ENCODE measurements at regions not wholly inside any gene's neighbourhood (a gene's known extent, or its start where the extent isn't known, plus 50 kb on each side); places are given as distances from the start of the nearest gene placed in this dataset.

- DNase-seq (ENCODE audit: low spot score): no peak
- Histone ChIP-seq H3K27ac (ENCODE audit: low read depth, low read length, poor library complexity, severe bottlenecking) (no peak overlapping the region), H3K36me3 (ENCODE audit: insufficient read depth, low read length, poor library complexity, severe bottlenecking) (no peaks in the 10 kb centered on the region), H3K4me3 (ENCODE audit: low read depth, low read length, poor library complexity, severe bottlenecking) (no peak overlapping the region), H3K4me1 (ENCODE audit: insufficient read depth, low read length, poor library complexity, severe bottlenecking) (no peaks in the 10 kb centered on the region), H3K9me3 (ENCODE audit: low read depth, low read length, poor library complexity, severe bottlenecking) (no peaks in the 10 kb centered on the region), H3K27me3 (replicated peaks; ENCODE audit: insufficient read depth, low read depth, low read length, poor library complexity) (no peaks in the 10 kb centered on the region)
- TF ChIP-seq CTCF (conservative IDR thresholded peaks at IDR 0.05; ENCODE audit: low read depth, low read length) (no peak), EZH2 (IDR thresholded peaks at IDR 0.05; ENCODE audit: borderline replicate concordance, low read depth, low read length, poor library complexity, severe bottlenecking) (no peak)
- ChIA-PET CTCF (no interaction called here), POLR2A (ENCODE audit: low non-redundant PET) (no interaction called here)
- no TSS peak for BruUV-seq (replicated peaks)
- intact Hi-C loops (cut with micrococcal nuclease; ENCODE audit: unreplicated experiment): no loop called here
Observed at GRCh38 chr2:19743641-19744040, 158.1 kb downstream of the TTC32 start.

GRCh38 chr2:19742872-19743271, 158.9 kb downstream of the TTC32 start:
- Histone ChIP-seq H3K9me3 (ENCODE audit: low read depth, low read length, poor library complexity, severe bottlenecking) (no peaks in the 10 kb centered on the region), H3K4me1 (ENCODE audit: insufficient read depth, low read length, poor library complexity, severe bottlenecking) (no peaks in the 10 kb centered on the region), H3K4me3 (ENCODE audit: low read depth, low read length, poor library complexity, severe bottlenecking) (no peak overlapping the region), H3K36me3 (ENCODE audit: insufficient read depth, low read length, poor library complexity, severe bottlenecking) (no peaks in the 10 kb centered on the region), H3K27ac (ENCODE audit: low read depth, low read length, poor library complexity, severe bottlenecking) (no peak overlapping the region), H3K27me3 (replicated peaks; ENCODE audit: insufficient read depth, low read depth, low read length, poor library complexity) (no peaks in the 10 kb centered on the region)
- DNase-seq (ENCODE audit: low spot score): no peak
- ChIA-PET POLR2A (ENCODE audit: low non-redundant PET) (no interaction called here), CTCF (no interaction called here)
- intact Hi-C loops (cut with micrococcal nuclease; ENCODE audit: unreplicated experiment): no loop called here
- TF ChIP-seq CTCF (conservative IDR thresholded peaks at IDR 0.05; ENCODE audit: low read depth, low read length): no peak
- no peak for TF ChIP-seq EZH2 (IDR thresholded peaks at IDR 0.05; ENCODE audit: borderline replicate concordance, low read depth, low read length, poor library complexity, severe bottlenecking)
- no TSS peak for BruUV-seq (replicated peaks)

- no peak overlapping the region for H3K4me3 ChIP-seq (ENCODE audit: low read depth, low read length, poor library complexity, severe bottlenecking)
- no peak overlapping the region for H3K27ac ChIP-seq (ENCODE audit: low read depth, low read length, poor library complexity, severe bottlenecking)
- H3K4me1 ChIP-seq (ENCODE audit: insufficient read depth, low read length, poor library complexity, severe bottlenecking): no peaks in the 10 kb centered on the region
- DNase-seq (ENCODE audit: low spot score): no peak
- H3K27me3 ChIP-seq (replicated peaks; ENCODE audit: insufficient read depth, low read depth, low read length, poor library complexity): no peaks in the 10 kb centered on the region
- BruUV-seq (replicated peaks): no TSS peak
- H3K9me3 ChIP-seq (ENCODE audit: low read depth, low read length, poor library complexity, severe bottlenecking): no peaks in the 10 kb centered on the region
- H3K36me3 ChIP-seq (ENCODE audit: insufficient read depth, low read length, poor library complexity, severe bottlenecking): no peaks in the 10 kb centered on the region
- intact Hi-C loops (cut with micrococcal nuclease; ENCODE audit: unreplicated experiment): no loop called here
- ChIA-PET CTCF (no interaction called here), POLR2A (ENCODE audit: low non-redundant PET) (interaction anchor here (0.6 kb wide), 1 partner anchor 1348 kb away, joined by 5 read pairs; no protein-coding TSS in a partner anchor)
- no peak for TF ChIP-seq CTCF (conservative IDR thresholded peaks at IDR 0.05; ENCODE audit: low read depth, low read length)
- TF ChIP-seq EZH2 (IDR thresholded peaks at IDR 0.05; ENCODE audit: borderline replicate concordance, low read depth, low read length, poor library complexity, severe bottlenecking): no peak
Observed at GRCh38 chr2:19739256-19739655, 162.5 kb downstream of the TTC32 start.
